ENCODE measurements at regions not wholly inside any gene's neighbourhood (a gene's known extent, or its start where the extent isn't known, plus 50 kb on each side); places are given as distances from the start of the nearest gene placed in this dataset.

GRCh38 chr9:30661925-30662324 lies 1722.5 kb upstream of the ACO1 start:
- Histone ChIP-seq H3K27me3 (replicated peaks in 1 of 4; ENCODE audit: control insufficient read depth in 3 of 4, extremely low read depth in 1 of 4, insufficient read depth in 3 of 4, low read length in 3 of 4) (no peaks in the 10 kb centered on the region), H2AFZ (ENCODE audit: low read length) (no peak overlapping the region), H3K36me3 (ENCODE audit: control insufficient read depth in 2 of 4, insufficient read depth in 4 of 4, low read length in 3 of 4) (no peaks in the 10 kb centered on the region), H4K8ac (ENCODE audit: extremely low read depth, insufficient read depth, low read length) (no peak overlapping the region), H2BK20ac (ENCODE audit: low read length) (no peak overlapping the region), H3K18ac (ENCODE audit: extremely low read depth, low read length) (no peak overlapping the region), H2BK120ac (replicated peaks; ENCODE audit: low read depth, low read length) (no peak overlapping the region), H3K79me2 (ENCODE audit: control insufficient read depth in 1 of 2, insufficient read depth in 2 of 2, low read length in 2 of 2) (no peaks in the 10 kb centered on the region), H2AK5ac (ENCODE audit: low read depth, low read length) (no peak overlapping the region), H3K9me3 (ENCODE audit: insufficient read depth in 2 of 2, low read depth in 1 of 2, low read length in 1 of 2) (no peaks in the 10 kb centered on the region), H3K23ac (ENCODE audit: insufficient read length) (no peak overlapping the region), H2BK15ac (ENCODE audit: low read length) (no peak overlapping the region), H3K4ac (replicated peaks; ENCODE audit: insufficient read length, low read depth, low read length) (no peak overlapping the region), H4K20me1 (replicated peaks in 1 of 2; ENCODE audit: control insufficient read depth in 1 of 2, insufficient read depth in 2 of 2, low read length in 2 of 2) (no peaks in the 10 kb centered on the region), H2BK5ac (ENCODE audit: low read depth, low read length) (no peak overlapping the region), H3K14ac (ENCODE audit: insufficient read length) (no peak overlapping the region), H3K4me1 (replicated peaks in 1 of 4; ENCODE audit: control insufficient read depth in 3 of 4, insufficient read depth in 4 of 4, low read length in 3 of 4) (no peaks in the 10 kb centered on the region), H3K23me2 (ENCODE audit: low read depth, low read length) (no peaks in the 10 kb centered on the region), H3K27ac (ENCODE audit: low read depth, low read length) (no peak overlapping the region), H3K4me2 (ENCODE audit: insufficient read depth in 1 of 2, low read depth in 2 of 2, low read length in 2 of 2) (no peak overlapping the region), H3K4me3 (ENCODE audit: extremely low read depth in 1 of 4, insufficient read depth in 2 of 4, low read depth in 3 of 4, low read length in 4 of 4) (no peak overlapping the region), H4K91ac (replicated peaks; ENCODE audit: insufficient read length, low read length) (no peak overlapping the region), H4K5ac (ENCODE audit: insufficient read length, low read depth, low read length) (no peak overlapping the region), H3K79me1 (ENCODE audit: low read depth, low read length) (no peaks in the 10 kb centered on the region), H3K9ac (replicated peaks in 1 of 4; ENCODE audit: extremely low read depth in 1 of 4, low read depth in 3 of 4, low read length in 3 of 4) (no peak overlapping the region), H2BK12ac (ENCODE audit: low read depth, low read length) (no peak overlapping the region), H3K56ac (replicated peaks; ENCODE audit: insufficient read length, low read depth, low read length) (no peak overlapping the region)
- FAIRE-seq (no peak), DNase-seq (ENCODE audit: low read depth in 1 of 2, low spot score in 2 of 2) (no peak)
- WGBS, 2 experiments (ENCODE audit: extremely low coverage in 1 of 2, insufficient coverage in 1 of 2, insufficient read length in 1 of 2, insufficient replicate concordance in 2 of 2, low coverage in 1 of 2, low lambda C conversion rate in 2 of 2, missing lambda C conversion rate in 1 of 2) = 85% methylated on average over 5 of the region's 5 CpGs; no CpG with 5 or more reads in 1 of the 2 experiments
- CTCF ChIA-PET (ENCODE audit: partially characterized antibody) = no interaction called here
- POLR2A ChIA-PET (ENCODE audit: partially characterized antibody) = no interaction called here
- TF ChIP-seq EP300 (IDR thresholded peaks at IDR 0.05; ENCODE audit: borderline replicate concordance in 1 of 2, low read depth in 2 of 2, low read length in 2 of 2) (no peak), GTF2F1 (IDR thresholded peaks at IDR 0.05; ENCODE audit: borderline replicate concordance, low read depth, low read length) (no peak), CREB1 (IDR thresholded peaks at IDR 0.05) (no peak), RBBP5 (IDR thresholded peaks at IDR 0.05; ENCODE audit: borderline replicate concordance, low read depth, low read length) (no peak), BRCA1 (IDR thresholded peaks at IDR 0.05; ENCODE audit: low read depth, low read length) (no peak), POLR2AphosphoS5 (IDR thresholded peaks at IDR 0.05; ENCODE audit: low read depth, low read length) (no peak), EZH2 (IDR thresholded peaks at IDR 0.05; ENCODE audit: low read depth, low read length, severe bottlenecking) (no peak), TCF12 (IDR thresholded peaks at IDR 0.05; ENCODE audit: low read depth, low read length) (no peak), TBP (IDR thresholded peaks at IDR 0.05; ENCODE audit: low read depth, low read length) (no peak), HDAC6 (IDR thresholded peaks at IDR 0.05; ENCODE audit: low read depth, low read length) (no peak), KDM1A (IDR thresholded peaks at IDR 0.05; ENCODE audit: borderline replicate concordance, low read length) (no peak), ZNF274 (IDR thresholded peaks at IDR 0.05; ENCODE audit: borderline replicate concordance, extremely low read depth, low read length) (no peak), JUND (IDR thresholded peaks at IDR 0.05; ENCODE audit: low read length) (no peak), TAF7 (optimal IDR thresholded peaks at IDR 0.05; ENCODE audit: borderline replicate concordance, low read depth, low read length) (no peak), CBX5 (IDR thresholded peaks at IDR 0.05; ENCODE audit: low read depth, low read length) (no peak), TEAD4 (IDR thresholded peaks at IDR 0.05; ENCODE audit: low read depth, low read length) (no peak)
